HG02763 (cell line): ENCODE measurements at regions not wholly inside any gene's neighbourhood (a gene's known extent, or its start where the extent isn't known, plus 50 kb on each side); places are given as distances from the start of the nearest gene placed in this dataset.
"Not testable (repeated sequence)": the region's sequence is repeated elsewhere in the genome, so short reads cannot be mapped to it uniquely, and the experiment has no call there.

Experiments
- ATAC-seq: cut with Tn5 transposase; IDR thresholded peaks from one replicate; pipeline ENCODE4 v1.9.1; 2021; ENCODE audit warnings: mild to moderate bottlenecking, moderate library complexity; ENCODE audit not compliant: unreplicated experiment

GRCh38 chr9:86997156-86997555 is 49.9 kb upstream of the GAS1 start:
- no peak for ATAC-seq

- ATAC-seq = no peak
These were observed 50.6 kb upstream of the GAS1 start for GRCh38 chr9:86997951-86998350.

GRCh38 chr9:87002517-87002916 is 55.2 kb upstream of the GAS1 start:
- no peak for ATAC-seq

- ATAC-seq = no peak
These were observed 56.7 kb upstream of the GAS1 start for GRCh38 chr9:87004016-87004415.

- ATAC-seq = no peak
These were observed 59.6 kb upstream of the GAS1 start for GRCh38 chr9:87006956-87007355.

- no peak for ATAC-seq
These were observed 60.5 kb upstream of the GAS1 start for GRCh38 chr9:87007711-87008366.

- ATAC-seq = no peak
These were observed 61.4 kb upstream of the GAS1 start for GRCh38 chr9:87008667-87009066.

GRCh38 chr9:87010626-87011025 is 63.3 kb upstream of the GAS1 start:
- no peak for ATAC-seq

GRCh38 chr9:87011551-87011950 is 64.2 kb upstream of the GAS1 start:
- no peak for ATAC-seq

GRCh38 chr9:87013490-87013889 is 66.2 kb upstream of the GAS1 start:
- ATAC-seq = no peak

GRCh38 chr9:87014436-87014835 is 67.1 kb upstream of the GAS1 start:
- no peak for ATAC-seq

GRCh38 chr9:87016681-87017080 is 69.4 kb upstream of the GAS1 start:
- no peak for ATAC-seq

GRCh38 chr9:87020169-87020950 is 73.1 kb upstream of the GAS1 start:
- ATAC-seq = no peak

- ATAC-seq = no peak
These were observed 74.9 kb upstream of the GAS1 start for GRCh38 chr9:87022178-87022577.

- no peak for ATAC-seq
These were observed 78.9 kb upstream of the GAS1 start for GRCh38 chr9:87026204-87026603.

GRCh38 chr9:87028836-87029235 is 81.5 kb upstream of the GAS1 start:
- not testable (repeated sequence) for ATAC-seq

GRCh38 chr9:87029905-87030304 is 82.6 kb upstream of the GAS1 start:
- ATAC-seq = no peak

- ATAC-seq = no peak
These were observed 87.5 kb upstream of the GAS1 start for GRCh38 chr9:87034841-87035240.

- no peak for ATAC-seq
These were observed 88.6 kb upstream of the GAS1 start for GRCh38 chr9:87035879-87036278.

- no peak for ATAC-seq
These were observed 89.2 kb upstream of the GAS1 start for GRCh38 chr9:87036506-87036905.

GRCh38 chr9:87039809-87040392 is 92.6 kb upstream of the GAS1 start:
- ATAC-seq = no peak

GRCh38 chr9:87040410-87041009 is 93.2 kb upstream of the GAS1 start:
- ATAC-seq = no peak
